Heart left ventricle (tissue), 13 donors: ENCODE measurements at regions not wholly inside any gene's neighbourhood (a gene's known extent, or its start where the extent isn't known, plus 50 kb on each side); places are given as distances from the start of the nearest gene placed in this dataset.

ENCODE experiments used
- POLR2A ChIP-seq, 2 donors: fragments of 450-650 bp; IDR thresholded peaks; one replicate each; pipeline ENCODE4 v1.6.1; 2017; ENCODE audit warnings: antibody characterized with exemption in 2 of 2, mild to moderate bottlenecking in 2 of 2, moderate library complexity in 2 of 2
- TF ChIP-seq, protein P1 (sequence below), 12 donors: fragments of 200-600 bp; sonication (generic) in 4 of 12; IDR thresholded peaks; one replicate each; pipeline versions ENCODE4 v1.5.0 to v1.8.0; 2018 to 2022; ENCODE audit warnings: antibody characterized with exemption in 12 of 12, mild to moderate bottlenecking in 5 of 12
- donor health status: ischemic (EF 13 %, LVEDD 7.1; RV severe dilation, severe dysfunction).
- donor health status: DM: no; HTN: yes; CAD: no.
- donor health status: DM: no; HTN: no; CAD: no.
- donor health status: ischemic (EF 25% LVEDD 6.9; RV normal size, moderate dysfunction).
- donor health status: ischemic (EF 25% LVEDD 5.7; RV mildly dilated, moderate dysfunction).
- donor health status: ischemic (EF 35%, LVEDD 5.7; RV mildly dilated, moderate dysfunction).
- donor health status: nonischemic (EF 11% LVEDD 7.7; RV severe dilation, severe dysfunction).
- donor health status: DM: yes; HTN: yes; CAD: no.
- donor health status: PGD.
- donor health status: ischemic (EF 29% LVEDD 5.4; RV normal size, mild dysfunction).
- donor health status: nonischemic (EF 23%, LVEDD 6.1; RV moderate dilation, normal function).

DNA sequence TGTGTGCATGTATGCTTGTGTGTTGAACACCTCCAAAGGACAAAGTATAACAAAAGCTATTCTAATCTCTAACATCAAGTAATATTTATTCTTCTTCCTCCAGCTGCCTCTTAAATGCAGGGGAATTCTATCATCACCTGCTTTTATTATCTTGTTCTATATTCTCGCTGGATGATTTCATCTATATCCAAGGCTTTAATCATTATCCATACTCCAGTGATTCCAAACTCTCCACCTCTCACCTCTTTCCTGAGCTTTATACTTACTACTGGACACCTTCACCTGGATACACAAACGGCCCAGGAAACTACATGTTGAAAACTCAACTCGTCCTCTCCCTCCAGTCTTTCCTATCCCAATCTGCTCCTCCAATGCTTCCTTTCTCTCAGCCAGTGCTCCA, 418.6 kb downstream of the KLF5 start:
- no peak for TF ChIP-seq POLR2A (IDR thresholded peaks at IDR 0.05)
- TF ChIP-seq, protein P1, sequence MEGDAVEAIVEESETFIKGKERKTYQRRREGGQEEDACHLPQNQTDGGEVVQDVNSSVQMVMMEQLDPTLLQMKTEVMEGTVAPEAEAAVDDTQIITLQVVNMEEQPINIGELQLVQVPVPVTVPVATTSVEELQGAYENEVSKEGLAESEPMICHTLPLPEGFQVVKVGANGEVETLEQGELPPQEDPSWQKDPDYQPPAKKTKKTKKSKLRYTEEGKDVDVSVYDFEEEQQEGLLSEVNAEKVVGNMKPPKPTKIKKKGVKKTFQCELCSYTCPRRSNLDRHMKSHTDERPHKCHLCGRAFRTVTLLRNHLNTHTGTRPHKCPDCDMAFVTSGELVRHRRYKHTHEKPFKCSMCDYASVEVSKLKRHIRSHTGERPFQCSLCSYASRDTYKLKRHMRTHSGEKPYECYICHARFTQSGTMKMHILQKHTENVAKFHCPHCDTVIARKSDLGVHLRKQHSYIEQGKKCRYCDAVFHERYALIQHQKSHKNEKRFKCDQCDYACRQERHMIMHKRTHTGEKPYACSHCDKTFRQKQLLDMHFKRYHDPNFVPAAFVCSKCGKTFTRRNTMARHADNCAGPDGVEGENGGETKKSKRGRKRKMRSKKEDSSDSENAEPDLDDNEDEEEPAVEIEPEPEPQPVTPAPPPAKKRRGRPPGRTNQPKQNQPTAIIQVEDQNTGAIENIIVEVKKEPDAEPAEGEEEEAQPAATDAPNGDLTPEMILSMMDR (IDR thresholded peaks at IDR 0.05) = no peak
